NCI-H226 (cell line): ENCODE measurements at regions not wholly inside any gene's neighbourhood (a gene's known extent, or its start where the extent isn't known, plus 50 kb on each side); places are given as distances from the start of the nearest gene placed in this dataset.
"Not testable (repeated sequence)": the region's sequence is repeated elsewhere in the genome, so short reads cannot be mapped to it uniquely, and the experiment has no call there.

Experiments
- DNase-seq: peaks from one replicate; pipeline ENCODE4 v3.0.0-alpha.2; 2015

DNA sequence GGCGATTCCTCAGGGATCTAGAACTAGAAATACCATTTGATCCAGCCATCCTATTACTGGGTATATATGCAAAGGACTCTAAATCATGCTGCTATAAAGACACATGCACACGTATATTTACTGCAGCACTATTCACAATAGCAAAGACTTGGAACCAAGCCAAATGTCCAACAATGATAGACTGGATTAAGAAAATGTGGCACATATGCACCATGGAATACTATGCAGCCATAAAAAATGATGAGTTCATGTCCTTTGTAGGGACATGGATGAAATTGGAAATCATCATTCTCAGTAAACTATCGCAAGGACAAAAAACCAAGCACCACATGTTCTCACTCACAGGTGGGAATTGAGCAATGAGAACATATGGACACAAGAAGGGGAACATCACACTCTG, 93.1 kb upstream of the NT5E start:
- not testable (repeated sequence) for DNase-seq

DNA sequence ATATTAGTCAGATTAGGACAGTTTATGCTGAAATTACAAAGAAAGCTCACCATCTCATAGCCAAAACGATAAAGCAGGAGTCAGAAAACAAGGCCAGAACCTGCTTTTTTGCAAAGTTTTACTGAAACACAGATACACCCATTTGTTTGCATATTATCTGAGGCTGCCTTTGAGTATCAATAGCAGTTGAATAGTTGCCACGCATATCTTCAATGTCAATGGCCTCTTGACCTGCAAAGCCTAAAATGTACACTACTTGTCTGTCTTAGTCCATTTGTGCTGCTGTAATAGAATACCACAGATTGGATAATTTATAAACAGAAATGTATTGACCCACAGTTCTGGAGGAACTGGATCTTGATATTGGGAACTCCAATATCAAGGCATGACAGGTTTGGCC, 94.1 kb upstream of the NT5E start:
- no peak for DNase-seq

DNA sequence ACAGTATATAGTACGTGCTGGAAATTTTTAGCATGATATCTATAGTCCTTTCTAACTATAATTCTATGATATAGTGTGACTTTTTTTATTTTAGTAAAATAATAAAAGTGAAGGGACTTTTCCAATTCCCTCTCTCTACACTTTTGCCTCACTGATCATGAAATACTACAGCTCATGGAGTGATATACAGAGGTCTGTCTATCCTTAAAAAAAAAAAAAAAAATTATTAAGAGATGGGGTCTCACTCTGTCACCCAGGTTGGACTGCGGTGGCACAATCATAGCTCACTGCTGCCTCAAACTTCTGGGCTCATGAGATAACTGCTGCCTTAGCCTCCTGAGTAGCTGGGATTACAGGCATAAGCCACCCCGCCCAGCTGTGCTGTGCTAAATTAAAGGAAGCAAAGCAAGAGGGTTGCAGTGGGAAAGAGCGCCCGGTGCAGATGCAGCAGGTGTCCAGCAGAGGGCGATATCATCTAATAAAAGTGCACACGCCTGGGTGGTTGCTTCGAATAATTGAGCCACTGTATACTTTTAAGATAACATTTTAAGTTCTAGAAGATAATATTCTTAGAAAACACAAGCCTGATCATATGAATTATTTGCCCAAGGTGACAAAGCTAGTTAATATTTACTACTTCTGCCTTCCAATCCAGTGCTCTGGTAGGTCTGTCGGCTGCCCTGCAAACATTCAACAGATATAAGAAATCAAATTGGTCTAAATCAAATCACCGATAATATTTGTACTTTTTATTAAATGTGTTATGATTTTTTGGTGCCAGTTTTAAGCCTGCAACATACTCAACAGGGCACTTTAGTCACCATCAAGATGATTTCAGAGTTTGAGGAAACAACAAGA, 94.9 kb upstream of the NT5E start:
- peak; percentile 36 for DNase-seq

DNA sequence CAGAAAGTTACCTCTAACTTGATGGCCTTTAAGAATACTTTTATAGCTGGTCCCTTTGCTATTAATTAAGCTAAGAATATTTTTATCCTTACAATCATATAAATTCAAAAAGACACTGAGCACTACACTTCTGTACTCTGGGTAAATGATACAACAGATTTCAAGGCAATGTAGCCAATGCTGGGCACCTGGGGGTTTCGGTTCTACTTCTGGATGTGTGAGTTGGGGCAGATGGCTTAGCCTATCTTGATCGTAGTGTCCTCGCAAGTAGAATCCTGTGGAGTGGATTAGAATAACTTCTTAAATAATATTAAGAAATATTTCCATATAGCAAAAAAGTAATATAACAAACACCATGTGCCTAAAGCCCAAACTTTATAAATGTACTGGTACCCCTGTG, 96.9 kb upstream of the NT5E start:
- no peak for DNase-seq

DNA sequence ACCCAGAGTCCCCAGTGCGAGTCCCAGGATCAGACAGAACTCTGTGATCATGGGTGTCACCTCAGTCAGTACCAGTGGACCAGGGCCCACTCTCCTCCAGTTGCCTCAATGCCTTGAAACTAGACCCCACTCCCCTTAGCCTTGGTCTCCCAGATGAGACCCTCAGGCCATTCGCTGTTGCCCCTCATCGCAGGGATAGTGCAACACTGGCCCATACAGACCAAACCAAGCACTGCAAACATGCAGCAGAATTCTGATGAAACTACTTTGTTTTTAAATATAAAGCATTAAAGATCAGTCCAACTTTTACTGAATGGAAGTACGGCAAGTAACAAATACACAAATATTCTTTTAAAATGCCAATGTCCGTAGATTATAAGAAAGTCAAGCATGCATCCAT, 101.2 kb upstream of the NT5E start:
- no peak for DNase-seq

DNA sequence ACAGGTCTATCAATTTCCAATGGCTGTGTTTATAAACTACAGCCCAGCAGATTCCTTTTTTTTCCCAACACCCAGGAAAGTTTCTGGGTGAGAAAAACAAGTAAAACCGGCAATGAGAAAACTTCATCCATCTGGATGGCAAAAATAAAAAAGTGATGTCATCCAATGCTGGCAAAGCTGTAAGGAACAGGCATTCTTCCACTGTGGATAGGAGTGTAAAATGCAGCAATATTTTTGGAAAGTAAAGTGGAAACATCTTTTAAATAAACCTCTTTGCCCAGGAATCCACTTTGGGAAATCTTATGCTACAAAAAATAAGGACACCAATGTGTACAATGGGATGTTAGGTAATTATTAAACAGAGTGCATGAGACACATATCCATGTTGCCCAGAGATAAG, 102.1 kb upstream of the NT5E start:
- no peak for DNase-seq

DNA sequence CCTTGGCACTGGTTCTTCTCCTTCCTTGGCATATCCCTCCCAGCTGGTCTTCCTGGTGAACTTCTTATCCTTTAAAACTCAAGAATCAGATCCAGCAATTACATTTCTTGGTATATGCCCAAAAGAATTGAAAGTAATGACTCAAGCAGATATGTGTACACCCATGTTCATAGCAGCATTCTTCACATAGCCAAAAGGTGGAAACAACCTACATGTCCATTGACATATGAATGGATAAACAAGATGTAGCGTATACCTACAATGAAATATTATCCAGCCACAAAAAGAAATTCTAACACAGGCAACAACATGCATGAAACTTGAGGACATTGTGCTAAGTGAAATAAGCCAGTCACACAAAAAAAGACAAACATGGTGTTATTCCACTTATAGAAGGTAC, 103.7 kb upstream of the NT5E start:
- no peak for DNase-seq

DNA sequence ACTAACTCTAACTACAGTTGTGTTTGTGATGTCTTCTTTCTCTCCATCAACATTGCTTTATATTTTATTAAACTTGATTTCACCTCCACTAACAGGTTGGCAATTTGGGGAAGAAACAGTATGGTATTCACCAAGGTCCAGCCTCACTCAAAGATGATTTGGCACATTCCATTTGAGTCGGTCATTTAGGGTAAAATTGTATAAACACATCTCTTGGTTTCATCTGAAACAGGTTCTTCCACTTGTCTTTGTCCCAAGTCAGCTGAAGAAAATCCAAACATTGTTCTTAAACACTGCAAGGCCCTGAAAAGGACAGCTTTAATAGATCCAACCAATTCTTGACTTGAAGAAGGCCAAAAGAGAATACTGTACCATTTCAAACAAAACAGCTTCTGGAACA, 104.9 kb upstream of the NT5E start:
- no peak for DNase-seq

DNA sequence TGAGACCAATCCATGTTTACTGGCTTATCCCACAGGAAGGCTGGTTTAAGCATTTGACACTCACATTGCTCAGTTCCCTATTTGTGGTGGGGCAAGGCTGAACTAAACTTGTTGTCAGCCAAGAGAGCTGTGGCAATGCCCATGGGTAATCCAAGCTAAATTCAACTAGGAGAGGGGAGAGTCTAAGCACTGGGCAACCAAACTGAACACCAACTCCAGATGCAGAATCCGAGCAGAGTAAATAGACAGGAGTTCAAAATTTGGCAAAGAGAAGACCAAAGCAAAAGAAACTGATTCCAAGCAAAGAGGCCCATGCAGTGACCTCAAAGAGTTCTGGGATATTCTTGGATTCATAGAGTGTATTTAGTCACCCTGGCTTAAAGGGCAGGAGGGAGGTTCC, 106.5 kb upstream of the NT5E start:
- DNase-seq = no peak

DNA sequence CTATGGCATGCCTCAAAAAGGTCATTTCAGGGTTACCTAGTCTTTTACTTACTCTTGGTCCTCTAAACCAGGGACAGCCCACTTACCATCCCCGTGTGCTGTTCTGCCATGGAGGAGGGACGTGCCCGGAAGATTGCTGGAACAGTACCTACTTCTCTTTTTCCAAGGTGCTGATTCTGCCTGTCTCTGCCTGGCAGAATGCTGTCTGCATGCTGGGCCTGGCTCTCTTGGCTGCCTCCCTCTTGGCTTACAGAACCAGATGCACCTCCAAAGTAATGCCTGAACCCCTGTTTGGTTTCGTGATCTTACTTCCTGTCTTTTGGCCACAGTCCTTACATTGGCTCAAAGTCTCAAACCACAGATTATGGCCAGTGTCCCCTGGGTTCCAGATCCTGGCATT, 120.7 kb upstream of the NT5E start:
- no peak for DNase-seq

DNA sequence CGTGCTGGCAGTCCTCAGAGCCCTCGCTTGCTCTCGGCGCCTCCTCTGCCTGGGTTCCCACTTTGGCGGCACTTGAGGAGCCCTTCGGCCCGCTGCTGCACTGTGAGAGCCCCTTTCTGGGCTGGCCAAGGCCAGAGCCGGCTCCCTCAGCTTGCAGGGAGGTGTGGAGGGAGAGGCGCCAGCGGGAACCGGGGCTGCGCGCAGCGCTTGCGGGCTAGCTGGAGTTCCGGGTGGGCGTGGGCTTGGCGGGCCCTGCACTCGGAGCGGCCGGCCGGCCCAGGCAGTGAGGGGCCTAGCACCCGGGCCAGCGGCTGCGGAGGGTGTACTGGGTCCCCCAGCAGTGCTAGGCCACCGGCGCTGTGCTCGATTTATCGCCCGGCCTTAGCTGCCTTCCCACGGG, 124.1 kb upstream of the NT5E start:
- DNase-seq = not testable (repeated sequence)

DNA sequence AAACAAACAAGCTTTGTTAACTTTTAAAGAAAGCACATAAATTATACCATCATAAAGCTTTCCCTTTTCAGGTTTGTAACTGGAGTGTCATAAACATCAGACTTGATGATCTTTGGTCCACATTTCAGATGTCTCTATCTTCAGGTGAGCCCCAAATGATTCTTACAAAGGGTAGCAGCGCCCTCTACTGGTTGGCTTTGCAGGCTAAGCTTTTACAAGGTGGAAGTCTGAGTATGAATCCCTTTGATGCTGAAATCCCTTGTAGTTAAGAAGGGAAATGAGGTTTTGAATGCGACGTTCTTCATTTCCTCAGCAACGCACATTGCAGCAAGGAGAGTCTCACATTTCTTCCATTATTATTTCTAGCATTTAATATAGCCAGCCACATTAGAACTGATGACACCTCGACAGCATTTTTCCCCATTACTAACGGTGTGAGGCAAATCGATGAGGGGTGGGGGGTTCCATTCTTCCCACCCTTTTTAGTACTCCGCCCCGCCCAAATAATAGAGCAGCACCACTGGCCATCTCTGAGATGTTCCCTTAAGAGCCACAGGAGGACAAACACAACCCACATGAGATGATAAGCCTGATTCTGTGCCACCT, 126.3 kb upstream of the NT5E start:
- DNase-seq = peak; percentile 47

DNA sequence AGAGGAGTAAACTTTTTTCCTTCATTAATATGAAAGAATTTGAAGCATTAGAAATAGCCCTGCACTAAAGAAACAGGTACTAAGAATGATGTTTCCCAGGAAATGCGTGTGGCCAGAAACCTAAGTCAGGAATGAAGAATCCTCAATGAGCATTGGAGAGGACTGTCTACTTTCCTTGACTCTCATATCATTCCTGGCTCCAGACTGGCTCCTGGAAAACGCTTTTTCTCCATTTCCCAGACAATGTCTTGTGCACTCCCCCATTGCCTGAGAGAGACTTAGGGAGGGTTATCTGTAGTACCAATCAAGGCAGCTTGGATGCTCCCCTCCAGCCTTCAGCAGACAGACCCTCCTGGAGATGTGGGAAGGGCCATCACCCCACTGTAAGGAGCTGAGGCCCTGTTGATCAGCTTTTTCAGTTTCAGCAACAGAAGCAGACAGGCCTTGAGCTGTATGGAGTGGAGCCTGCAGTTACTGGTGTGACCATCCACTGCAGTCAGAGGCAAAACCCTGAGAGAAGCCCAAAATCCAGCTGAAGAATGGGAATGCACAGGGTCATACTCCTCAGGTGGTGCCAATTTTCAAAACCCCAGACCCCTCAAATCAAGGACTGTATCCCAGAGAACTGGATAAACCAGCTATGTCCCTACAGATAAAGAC, 127.3 kb upstream of the NT5E start:
- no peak for DNase-seq

DNA sequence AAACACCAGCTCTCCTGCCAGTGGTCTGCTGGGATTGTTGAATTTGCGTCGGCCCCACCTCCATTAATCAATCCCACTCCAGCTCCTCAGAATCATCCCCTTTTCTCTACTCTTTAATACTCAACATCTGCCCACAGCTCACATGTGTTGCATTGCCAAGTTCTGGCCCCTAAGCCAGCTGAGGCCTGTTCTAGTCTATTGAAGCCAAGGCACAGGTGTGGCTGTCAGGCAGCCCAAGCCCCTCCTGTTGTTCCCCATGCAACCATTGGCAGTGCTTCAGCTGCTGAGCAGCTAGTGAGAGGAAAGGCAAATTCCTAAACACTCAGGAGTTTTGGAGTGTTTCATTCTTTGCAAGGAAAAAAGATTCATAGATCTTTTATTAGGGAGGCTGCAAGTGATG, 128.0 kb upstream of the NT5E start:
- no peak for DNase-seq

DNA sequence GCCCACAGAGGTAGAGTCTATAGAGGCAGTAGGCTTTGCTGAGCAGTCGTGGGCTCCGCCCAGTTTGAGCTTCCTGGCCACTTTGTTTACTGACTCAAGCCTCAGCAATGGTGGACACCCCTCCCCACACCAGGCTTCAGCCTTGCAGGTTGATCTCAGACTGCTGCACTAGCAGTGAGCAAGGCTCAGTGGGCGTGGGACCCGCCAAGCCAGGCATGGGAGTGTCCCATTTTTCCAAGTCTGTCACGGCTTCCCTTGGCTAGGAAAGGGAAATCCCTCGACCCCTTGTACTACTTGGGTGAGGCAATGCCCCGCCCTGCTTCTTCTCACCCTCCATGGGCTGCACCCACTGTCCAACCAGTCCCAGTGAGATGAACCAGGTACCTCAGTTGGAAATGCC, 135.3 kb upstream of the NT5E start:
- DNase-seq = no peak

DNA sequence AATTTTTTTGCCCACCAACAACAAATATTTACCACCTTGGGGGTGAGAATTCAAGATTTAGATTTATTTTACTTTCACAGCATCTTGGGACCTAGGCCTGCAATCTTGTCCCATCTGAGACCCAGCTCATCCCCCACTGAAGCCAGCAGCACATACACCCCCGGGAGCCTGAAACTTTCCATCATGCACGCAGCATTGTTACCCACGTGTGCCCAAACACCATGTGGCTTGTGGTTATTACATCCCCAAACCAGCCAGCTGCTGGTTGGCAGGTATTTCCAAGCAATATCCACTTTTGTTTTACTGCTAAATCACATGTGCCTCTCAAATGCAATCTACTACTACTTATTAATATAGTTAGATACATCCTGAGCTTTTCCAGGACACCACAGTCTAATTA, 149.3 kb upstream of the NT5E start:
- no peak for DNase-seq

DNA sequence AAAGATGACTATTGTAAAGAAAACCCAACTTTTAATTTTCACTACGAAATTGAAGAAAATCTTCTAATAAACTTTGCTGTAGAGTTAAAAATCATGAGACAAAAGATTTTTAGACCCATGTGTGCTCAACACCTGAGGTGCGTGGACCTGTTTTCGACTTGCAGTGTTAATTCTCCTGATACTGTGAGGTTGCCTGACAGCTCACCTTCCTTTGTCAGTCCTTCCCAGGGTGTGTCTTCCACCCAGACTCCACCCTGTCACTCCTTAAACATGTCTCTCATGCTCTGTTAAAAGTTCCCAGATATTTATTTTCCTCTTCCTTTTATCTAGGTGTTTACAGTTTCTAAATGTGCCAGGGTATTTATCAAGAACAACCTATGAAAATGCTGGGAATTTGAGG, 151.3 kb upstream of the NT5E start:
- no peak for DNase-seq

DNA sequence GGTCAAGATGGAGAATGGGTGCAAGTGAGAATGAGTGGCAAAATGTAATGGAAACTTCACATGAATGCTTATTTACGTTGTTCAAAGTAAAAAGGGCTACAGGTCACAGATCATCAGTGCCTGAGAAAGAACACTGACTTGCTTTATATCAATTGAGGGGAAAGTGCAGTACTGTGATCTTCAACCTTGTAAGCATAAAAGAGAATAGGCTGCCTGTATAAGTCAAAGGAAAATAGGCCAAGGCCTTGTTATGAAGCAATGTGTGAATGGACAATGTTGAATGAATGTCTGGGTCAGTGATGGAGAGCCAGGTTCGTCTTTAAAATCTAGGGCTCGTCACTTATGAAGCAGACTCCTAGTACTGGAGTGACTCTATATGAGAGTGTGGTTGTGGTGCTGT, 158.6 kb upstream of the NT5E start:
- no peak for DNase-seq

DNA sequence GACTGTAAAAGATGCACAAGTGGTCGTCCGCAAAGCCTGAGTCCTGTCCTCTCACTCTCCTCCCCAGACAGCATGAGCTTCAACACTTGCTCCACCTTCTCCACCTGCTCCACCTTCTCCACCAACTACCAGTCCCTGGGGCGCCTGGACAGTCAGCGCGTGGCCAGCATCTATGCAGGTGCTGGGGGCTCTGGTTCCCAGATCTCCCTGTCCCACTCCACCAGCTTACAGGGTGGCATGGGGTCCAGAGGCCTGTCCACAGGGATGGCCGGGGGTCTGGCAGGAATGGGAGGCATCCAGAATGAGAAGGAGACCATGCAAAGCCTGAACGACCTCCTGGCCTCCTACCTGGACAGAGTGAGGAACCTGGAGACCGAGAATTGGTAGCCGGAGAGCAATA, 162.2 kb upstream of the NT5E start:
- no peak for DNase-seq

DNA sequence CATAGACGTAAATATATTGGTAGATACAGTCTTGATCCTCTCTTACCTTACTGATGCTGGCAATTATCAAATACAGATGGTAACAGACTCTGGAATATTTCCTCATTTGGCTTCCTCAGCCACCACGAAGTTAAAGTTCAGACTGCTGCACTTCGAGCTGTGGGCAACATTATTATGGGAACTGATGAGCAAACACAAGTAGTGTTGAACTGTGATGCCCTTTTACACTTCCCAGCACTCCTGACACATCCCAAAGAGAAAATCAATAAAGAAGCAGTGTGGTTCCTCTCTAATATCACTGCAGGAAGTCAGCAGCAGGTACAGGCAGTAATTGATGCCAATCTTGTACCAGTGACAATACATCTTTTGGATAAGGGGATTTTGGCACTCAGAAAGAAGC, 162.7 kb upstream of the NT5E start:
- no peak for DNase-seq

DNA sequence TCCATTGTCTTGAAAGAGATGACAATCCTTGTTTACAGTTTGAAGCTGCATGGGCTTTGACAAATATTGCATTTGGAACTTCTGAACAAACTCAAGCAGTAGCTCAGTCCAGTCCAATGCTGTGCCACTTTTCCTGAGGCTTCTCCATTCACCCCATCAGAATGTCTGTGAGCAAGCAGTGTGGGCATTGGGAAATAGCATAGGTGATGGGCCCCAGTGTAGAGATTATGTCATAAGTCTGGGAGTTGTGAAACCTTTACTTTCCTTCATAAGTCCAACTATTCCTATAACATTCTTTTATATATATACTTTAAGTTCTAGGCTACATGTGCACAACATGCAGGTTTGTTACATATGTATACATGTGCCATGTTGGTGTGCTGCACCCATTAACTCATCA, 163.4 kb upstream of the NT5E start:
- DNase-seq = peak; percentile 2

DNA sequence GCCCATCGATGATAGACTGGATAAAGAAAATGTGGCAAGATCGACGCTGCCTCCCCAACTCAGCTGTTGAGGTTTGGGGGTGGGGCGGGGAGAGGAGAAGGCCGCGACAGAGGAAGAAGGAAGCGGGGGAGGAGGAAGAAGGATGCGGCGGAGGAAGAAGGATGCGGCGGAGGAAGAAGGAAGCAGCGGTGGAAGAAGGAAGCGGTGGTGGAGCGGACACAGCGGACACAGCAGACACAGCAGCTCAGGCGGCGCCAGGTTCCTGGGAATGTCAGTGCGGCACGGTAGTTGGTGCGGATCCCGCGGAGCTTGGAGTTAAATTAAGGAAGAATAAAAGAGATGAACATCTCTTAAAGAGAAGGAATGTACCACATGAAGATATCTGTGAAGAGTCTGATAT, 163.9 kb upstream of the NT5E start:
- no peak for DNase-seq

DNA sequence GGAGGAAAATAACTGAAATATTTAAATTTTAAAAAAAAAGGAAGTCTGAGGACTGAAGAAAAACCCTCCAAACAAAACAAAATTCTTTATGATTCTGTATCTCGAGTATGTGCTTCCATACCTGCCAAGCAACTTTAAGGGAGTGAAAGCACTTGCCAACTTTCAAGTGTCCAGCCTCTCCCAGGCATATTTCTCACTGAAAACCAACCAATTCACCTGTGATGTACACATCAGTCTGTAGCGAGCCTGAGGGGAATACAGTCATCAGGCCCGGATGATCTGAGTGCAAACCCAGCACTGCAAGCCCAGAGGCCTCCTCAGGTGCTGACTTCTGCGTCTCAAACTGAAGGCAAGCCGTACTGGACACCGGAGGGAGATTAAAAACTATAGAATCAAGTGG, 164.8 kb upstream of the NT5E start:
- no peak for DNase-seq

DNA sequence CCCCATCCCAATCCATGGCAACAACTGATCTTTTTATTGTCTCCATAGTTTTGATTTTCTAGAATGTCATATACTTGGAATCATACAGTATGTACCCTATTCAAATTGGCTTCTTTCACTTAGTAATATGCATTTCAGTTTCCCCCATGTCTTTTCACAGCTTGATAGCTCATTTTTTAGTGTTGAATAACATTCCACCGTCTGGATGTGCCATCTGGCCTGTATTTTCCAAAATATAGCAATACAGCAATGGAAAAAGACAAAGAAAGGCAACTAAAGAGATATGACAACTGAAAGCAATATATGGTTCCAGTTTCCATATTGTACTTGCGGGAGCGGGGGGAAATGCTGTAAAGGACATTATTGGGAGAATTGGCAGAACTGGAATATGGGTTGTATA, 166.4 kb upstream of the NT5E start:
- DNase-seq = no peak
